HG03558 (cell line): ENCODE measurements at regions not wholly inside any gene's neighbourhood (a gene's known extent, or its start where the extent isn't known, plus 50 kb on each side); places are given as distances from the start of the nearest gene placed in this dataset.

ENCODE experiments used
- ATAC-seq: cut with Tn5 transposase; IDR thresholded peaks from one replicate; pipeline ENCODE4 v1.9.1; 2021; ENCODE audit warnings: moderate number of reproducible peaks; ENCODE audit not compliant: unreplicated experiment; ENCODE audit errors: extremely low read depth

GRCh38 chr1:208614610-208615009 is 370.4 kb upstream of the PLXNA2 start:
- no peak for ATAC-seq

- ATAC-seq, result no peak
These were observed 371.2 kb upstream of the PLXNA2 start for GRCh38 chr1:208615371-208615770.

DNA sequence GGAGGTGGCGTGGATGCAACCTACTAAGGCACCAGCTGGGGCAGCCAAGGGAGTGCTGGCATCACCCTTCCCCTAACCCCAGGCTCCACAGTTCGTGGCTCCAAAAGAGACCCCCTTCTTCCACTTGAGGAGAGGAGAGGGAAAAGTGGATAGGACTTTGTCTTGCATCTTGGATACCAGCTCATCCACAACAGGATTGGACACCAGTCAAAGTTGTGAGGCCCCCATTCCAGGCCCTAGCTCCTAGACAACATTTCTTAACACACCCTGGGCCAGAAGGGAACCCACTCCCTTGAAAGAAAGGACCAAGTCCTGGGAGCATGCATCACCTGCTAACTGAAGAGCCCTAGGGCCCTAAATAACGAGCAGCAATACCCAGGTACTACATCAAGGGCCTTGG is 372.6 kb upstream of the PLXNA2 start:
- no peak for ATAC-seq

DNA sequence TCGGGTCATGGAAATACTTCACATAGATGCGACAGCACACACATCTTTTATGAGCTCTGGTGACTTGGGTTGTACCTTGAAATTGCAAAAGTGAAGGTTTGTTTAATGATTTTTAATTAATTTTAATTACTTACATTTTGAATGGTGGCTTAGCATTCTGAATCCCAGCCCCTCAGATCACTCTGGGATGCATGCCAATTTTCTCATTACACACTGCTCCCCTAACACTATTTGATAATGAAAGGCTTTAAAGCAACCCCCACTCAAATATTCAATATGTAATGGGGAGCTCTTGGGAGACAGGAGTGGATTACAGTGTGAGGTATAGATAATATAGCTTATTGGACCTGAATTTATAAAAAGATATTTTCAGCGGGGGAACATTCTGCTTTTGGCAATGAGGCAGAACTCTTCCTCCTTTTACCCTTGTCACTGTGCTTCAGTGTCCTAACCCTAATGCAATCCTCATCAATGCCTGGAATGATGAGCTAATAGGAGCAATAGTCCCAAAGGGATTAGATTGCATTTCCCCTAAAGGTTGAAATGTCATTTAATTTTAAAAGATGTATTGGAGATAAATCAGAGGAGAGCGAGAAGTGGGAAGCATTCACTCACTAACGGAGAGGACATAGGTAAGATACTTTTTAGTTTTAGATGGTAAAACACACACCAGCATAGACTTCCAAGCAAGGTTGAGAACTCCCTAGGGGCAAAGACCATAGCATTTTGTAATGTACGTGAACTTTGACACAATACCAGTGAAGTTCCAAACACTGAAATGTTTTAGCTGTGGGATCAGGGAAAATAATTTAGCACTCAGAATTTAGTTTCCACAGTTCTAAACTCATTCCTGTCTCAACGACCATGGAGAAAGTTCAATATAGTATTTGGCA is 384.1 kb upstream of the PLXNA2 start:
- ATAC-seq, result no peak

DNA sequence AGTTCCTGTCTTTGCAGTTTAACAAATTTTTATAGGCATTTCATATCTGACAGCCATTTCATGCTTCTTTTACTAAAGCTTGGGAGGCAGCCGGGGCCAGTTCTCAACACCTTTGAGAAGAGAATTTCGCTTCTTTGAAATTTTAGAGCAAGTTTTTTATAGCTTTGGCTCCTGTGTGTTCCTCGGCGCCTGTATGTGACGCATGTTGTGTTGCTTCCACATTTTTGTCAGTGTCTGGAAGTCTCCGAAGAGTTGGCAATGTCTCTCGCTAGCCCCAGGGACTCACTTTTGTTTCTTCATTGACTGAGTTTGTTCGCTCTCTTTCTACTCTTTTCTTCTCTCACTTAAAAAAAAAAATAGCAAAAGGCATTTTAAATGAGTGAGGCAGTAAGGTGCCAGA is 386.9 kb upstream of the PLXNA2 start:
- no peak for ATAC-seq

DNA sequence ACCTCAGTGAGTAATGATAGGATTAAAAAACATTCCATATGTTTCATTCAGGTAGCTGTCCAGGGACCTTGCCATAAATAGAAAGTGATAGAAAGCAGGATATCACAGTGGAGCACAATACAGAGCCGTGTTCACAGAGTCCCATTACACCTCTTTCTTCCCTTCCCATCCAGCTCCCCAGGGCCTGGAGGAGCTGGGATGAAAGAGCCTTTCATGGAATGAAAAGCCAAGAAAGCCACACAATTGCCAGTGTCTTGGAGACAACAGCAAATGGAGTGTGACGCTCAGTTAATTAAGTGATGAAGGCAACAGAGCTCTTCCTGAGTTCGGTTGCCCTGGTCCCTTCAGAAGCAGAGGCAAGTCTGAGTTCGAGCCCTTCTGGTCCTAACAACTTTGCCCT is 387.3 kb upstream of the PLXNA2 start:
- ATAC-seq, result no peak

DNA sequence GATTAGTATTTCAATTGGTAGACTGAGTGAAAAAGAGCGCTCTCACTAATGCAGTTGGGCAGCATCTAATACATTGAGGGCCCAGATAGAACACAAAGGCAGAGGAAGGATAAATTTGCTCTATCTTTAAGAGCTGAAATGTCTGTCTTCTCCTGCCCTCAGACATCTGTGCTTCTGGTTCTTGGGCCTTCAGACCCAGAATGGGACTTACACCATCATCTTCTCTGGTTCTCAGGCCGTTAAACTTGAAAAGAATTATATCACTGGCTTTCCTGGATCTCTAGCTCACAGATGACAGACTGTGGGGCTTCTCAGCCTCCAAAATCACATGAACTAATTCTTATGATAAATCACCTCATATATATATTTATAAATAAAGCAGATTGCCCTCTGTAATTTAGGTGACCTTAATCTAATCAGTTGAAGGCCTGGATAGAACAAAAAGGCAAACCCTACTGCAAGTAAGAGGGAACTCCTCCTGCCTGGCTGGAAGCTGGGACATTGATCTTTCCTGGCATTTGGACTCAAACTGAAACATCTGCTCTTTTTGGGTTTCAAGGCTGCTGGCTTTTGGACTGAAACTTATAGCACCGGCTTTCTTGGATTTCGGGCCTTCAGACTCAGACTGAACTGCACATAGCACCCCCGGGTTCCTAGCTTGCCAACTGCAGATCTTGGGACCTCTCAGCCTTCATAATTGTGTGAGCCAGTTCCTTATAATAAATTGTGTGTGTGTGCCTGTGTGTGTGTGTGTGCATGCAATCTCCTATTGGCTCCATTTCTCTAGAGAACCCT is 390.4 kb upstream of the PLXNA2 start:
- no peak for ATAC-seq

DNA sequence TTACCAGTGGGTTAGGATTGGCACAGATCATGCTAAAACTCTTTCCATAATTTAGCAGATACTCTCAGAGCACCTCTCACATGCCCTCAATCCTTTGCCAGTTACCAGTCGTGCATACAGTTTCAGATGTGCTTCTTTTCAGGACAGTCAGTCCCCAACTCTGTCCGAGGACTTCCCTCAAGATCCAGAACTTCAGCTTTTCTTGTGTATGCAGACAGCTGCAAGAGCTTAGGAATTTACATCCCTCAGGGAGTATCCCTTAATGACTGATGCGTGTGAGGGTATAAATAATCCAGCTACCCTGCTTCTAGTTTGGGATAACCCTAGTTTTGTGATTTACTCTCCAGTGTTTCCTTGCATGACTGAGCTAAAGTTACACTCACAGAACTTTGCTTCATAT is 393.0 kb upstream of the PLXNA2 start:
- ATAC-seq, result no peak

DNA sequence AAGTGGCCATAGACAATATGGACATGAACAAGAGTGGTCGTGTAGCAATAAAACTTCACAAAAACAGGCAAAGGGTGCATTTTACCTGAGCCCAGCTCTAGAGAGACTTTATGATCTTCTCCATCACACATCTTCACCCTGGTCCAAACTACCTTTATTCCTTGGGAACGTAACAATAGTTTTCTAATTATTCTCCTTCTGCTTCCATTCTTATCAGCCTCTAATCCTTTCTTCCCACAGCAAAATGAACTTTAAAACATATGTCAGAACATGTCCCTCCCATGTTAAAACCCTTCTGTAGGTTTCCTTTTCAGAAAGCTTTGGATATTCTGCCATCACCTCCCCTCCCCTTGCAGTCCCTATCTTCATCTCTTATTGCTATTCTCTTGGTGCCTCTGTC is 395.2 kb upstream of the PLXNA2 start:
- ATAC-seq, result no peak

- ATAC-seq, result no peak
These were observed 396.1 kb upstream of the PLXNA2 start for GRCh38 chr1:208640295-208640694.

DNA sequence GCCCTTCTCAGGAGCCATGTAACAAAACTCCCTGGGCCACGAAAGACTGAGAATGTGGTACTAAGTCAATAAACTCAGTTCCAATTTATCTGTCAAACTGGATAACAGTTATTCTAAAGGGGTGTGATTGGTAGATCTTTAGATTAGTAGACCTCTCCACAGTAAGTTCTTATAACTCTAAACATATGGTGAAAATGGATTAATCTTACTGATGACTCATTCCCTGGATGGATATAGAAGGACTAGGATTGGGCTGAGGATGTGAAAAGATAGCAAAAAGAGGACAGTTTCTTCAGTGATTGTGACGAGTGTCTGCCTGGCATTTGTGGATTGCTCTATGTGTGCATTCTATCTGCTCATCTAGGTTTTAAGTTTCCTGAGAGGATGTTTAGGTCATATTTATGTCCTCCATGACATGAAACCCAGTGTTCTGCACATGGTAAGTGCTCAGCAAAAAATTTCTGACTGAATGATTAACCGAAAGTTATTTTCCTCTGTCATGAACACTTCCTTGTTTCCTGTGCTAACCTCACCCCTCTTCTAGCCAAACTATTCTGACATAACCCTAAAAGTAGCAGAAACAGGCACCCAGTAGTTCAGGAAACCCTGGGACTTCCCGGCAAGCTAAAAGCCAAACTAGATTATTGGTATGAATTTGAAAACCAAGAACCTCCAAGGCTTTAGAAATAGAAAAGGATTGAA is 397.5 kb upstream of the PLXNA2 start:
- no peak for ATAC-seq

DNA sequence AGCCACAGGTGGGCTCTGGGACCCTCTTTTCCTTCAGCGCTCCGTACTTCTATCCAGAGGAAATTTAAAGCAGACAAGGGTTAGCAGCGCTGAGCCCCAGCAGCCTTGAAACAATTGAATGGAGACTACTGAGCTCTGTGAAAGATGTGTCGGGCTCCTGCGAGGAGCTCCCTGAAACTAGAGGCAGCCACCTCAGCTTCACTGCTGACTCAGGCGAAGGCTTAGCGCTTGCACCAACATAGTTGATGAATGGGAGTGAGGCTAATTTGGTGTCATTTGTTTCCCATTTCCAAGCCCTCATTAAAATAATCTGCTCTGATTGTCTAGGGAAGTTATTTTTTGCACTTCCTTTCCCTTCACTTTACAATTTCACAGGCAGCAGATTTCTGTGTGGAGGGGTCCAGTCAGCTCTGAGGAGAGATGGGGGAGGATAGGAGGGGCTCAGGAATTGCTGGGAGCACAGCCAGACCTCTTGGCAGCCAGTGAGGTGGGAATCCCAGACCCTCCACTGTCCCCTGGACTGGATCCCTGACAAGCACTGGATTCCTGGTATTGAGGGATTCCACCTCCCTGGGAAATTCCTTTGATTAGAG is 398.9 kb upstream of the PLXNA2 start:
- ATAC-seq, result no peak

- ATAC-seq, result no peak
These were observed 400.4 kb upstream of the PLXNA2 start for GRCh38 chr1:208644401-208645160.

DNA sequence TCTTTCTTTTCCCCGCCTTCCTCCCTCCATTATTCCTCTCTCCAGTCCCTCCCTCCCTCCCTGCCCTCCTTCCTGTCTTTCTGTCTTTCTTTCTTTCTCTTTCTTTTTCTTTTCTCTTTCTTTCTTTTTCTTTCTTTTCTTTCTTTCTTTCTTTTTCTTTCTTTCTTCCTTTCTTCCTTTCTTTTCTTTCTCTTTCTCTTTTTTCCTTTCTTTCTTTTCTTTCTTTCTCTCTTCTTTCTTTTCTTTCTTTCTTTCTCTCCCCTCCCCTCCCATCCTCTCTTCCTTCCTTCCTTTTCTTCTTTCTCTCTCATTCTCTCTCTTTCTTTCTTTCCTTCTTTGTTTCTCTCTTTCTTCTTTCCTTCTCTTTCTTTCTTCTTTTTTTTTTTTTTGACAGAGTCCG is 402.2 kb upstream of the PLXNA2 start:
- no peak for ATAC-seq

GRCh38 chr1:208648146-208648545 is 404.0 kb upstream of the PLXNA2 start:
- ATAC-seq, result no peak

GRCh38 chr1:208652296-208653160 is 408.3 kb upstream of the PLXNA2 start:
- no peak for ATAC-seq

DNA sequence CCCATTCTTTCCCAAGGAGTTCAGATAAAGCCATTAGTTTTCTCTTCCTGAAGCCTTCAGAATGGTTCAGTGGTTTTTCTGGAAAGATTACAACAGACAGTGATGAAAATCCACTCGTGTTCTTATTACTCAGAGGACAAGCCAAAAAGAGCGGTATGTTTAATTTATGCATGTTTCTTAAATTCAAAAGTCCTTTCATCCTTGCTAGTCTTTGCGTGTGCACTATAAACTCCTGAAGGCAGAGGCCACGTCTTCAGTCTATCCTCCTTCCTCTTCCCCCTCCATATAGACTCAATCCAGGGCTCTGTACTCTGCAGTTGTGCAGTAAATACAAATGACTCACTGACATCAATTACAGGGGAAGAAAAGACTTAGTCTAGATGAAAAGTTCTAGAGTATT is 409.2 kb upstream of the PLXNA2 start:
- ATAC-seq, result no peak

GRCh38 chr1:208654241-208654640 is 410.1 kb upstream of the PLXNA2 start:
- no peak for ATAC-seq

DNA sequence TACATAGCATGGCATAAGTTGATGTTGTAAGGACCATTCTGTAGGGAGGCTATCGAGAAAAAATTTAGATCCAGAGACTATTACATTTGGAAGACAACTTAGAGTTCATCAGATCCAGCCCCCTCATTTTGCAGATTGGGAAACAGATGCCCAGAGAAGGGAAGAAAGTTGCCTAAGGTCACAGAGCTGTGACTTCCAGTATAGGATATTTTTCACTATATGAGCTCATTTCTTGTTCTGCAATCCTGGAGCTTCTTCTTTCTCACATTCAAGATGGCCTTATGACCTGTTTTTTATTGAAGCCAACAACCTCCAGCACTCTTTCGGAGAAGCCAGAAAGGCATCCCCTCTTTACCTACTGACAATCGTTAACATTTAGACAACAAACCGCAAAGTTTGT is 421.8 kb upstream of the PLXNA2 start:
- no peak for ATAC-seq
